Cardiac fibroblast (primary cell): ENCODE measurements at regions not wholly inside any gene's neighbourhood (a gene's known extent, or its start where the extent isn't known, plus 50 kb on each side); places are given as distances from the start of the nearest gene placed in this dataset.

Source experiments
- DNase-seq, 2 donors: peaks; one replicate each; pipeline versions ENCODE4 v3.0.0 to v3.0.0-alpha.2; 2010; ENCODE audit warnings: low read depth in 2 of 2
- H3K4me3 ChIP-seq, 2 donors: replicated peaks in 1 of 2; 1 replicate in 1 of 2; 2 replicates in 1 of 2; pipeline ENCODE4 v1.5.1; 2011; ENCODE audit warnings: low read depth in 2 of 2, low read length in 2 of 2, mild to moderate bottlenecking in 2 of 2, moderate library complexity in 1 of 2
- TF ChIP-seq, protein P1 (sequence below): IDR thresholded peaks from one replicate; pipeline ENCODE4 v1.5.1; 2011; ENCODE audit warnings: low read depth, mild to moderate bottlenecking, low read length, inconsistent platforms

DNA sequence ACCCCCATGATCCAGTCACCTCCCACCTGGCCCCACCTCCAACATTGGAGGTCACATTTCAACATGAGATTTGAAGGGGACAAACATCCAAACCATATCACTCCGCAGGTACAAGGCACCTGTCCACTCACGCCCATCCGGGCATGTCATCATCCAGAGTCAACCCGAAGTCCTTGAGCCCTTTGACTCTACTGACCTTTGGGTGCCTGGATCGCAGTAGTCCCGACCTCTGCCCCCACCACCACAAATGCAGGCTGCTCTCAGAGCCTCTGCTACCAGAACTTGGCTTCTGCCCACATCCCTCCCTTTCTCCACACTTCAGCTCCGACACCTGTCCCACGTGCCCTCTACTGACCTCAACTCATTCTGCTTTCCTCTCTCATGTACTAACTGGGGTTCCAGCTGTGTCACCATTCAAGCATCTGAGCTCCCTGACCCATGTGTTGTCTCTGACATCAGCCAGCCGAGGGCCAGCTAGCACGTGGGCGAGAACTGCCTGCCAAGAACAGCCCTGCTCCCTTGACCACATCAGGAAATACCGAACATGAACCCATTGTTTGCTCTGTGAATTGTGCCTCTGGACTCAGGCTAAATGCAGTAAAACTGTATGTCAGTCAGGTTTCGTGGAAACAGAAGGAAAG, 498.3 kb upstream of the SULF2 start:
- peak; percentile 96 for DNase-seq
- H3K4me3 ChIP-seq: no peak overlapping the region
- TF ChIP-seq, protein P1, sequence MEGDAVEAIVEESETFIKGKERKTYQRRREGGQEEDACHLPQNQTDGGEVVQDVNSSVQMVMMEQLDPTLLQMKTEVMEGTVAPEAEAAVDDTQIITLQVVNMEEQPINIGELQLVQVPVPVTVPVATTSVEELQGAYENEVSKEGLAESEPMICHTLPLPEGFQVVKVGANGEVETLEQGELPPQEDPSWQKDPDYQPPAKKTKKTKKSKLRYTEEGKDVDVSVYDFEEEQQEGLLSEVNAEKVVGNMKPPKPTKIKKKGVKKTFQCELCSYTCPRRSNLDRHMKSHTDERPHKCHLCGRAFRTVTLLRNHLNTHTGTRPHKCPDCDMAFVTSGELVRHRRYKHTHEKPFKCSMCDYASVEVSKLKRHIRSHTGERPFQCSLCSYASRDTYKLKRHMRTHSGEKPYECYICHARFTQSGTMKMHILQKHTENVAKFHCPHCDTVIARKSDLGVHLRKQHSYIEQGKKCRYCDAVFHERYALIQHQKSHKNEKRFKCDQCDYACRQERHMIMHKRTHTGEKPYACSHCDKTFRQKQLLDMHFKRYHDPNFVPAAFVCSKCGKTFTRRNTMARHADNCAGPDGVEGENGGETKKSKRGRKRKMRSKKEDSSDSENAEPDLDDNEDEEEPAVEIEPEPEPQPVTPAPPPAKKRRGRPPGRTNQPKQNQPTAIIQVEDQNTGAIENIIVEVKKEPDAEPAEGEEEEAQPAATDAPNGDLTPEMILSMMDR: no peak

- no peak for DNase-seq
- TF ChIP-seq, protein P1: no peak
- H3K4me3 ChIP-seq: no peak overlapping the region
Observed at GRCh38 chr20:48282591-48283228, 497.4 kb upstream of the SULF2 start.

GRCh38 chr20:48281501-48281900, 496.2 kb upstream of the SULF2 start:
- TF ChIP-seq, protein P1: no peak
- no peak for DNase-seq
- no peak overlapping the region for H3K4me3 ChIP-seq

DNA sequence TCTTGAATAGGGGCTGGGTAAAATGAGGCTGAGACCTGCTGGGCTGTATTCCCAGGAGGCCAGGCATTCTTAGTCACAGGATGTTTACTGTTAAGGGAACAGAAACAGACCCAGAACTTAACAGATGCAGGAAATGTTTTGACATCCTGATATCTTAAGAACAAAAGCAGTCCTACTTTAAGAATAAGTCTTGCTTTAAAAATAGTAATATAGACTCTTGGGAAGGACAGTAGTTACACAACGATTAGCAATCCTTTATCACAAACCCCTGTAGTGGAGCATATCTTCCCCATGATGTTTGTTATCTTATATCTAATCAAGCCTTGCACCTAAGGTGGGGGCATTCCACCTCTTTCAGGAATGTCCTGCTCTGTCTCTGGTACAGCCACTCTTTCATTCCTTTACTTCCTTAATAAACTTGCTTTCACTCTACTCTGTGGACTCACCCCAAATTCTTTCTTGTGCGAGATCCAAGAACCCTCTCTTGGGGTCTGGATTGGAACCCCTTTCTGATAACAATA, 493.7 kb upstream of the SULF2 start:
- H3K4me3 ChIP-seq: no peak overlapping the region
- TF ChIP-seq, protein P1: no peak
- DNase-seq: peak; percentile 75 to 80

GRCh38 chr20:48277266-48277665, 492.0 kb upstream of the SULF2 start:
- TF ChIP-seq, protein P1: no peak
- peak; percentile 8 to 28 for DNase-seq
- H3K4me3 ChIP-seq: no peak overlapping the region

DNA sequence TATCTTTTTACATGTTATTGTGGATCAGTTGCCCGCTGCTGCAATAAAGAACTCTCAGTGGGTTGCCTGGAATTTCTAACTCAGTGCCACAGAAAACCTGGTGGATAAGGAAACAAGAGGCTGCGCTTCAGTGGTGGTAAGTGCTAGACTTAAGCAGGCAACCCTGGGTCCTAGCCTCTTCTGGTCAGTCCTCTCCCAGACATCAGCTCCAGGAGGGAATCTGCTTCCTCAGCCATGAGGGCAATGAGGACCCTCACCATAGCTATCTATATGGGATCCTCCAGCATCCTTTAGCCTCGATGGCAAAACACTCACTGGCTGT, 490.7 kb upstream of the SULF2 start:
- no peak for DNase-seq
- H3K4me3 ChIP-seq: no peak overlapping the region
- TF ChIP-seq, protein P1: no peak
